ENCODE measurements at regions not wholly inside any gene's neighbourhood (a gene's known extent, or its start where the extent isn't known, plus 50 kb on each side); places are given as distances from the start of the nearest gene placed in this dataset.

- TF ChIP-seq REST (IDR thresholded peaks at IDR 0.05; ENCODE audit: insufficient replicate concordance, low read depth) (no peak), GABPA (IDR thresholded peaks at IDR 0.05; ENCODE audit: low read depth) (peak; percentile 62), SPI1 (IDR thresholded peaks at IDR 0.05; ENCODE audit: borderline replicate concordance, low read depth) (peak; percentile 58; the same call in 1 of the 2 replicates)
- no peak overlapping the region for H3K4me3 ChIP-seq (replicated peaks; ENCODE audit: insufficient read depth, low read length)
- H3K27me3 ChIP-seq (ENCODE audit: insufficient read depth, poor library complexity, severe bottlenecking): no peaks in the 10 kb centered on the region
- peak; percentile 51 to 57 for DNase-seq (ENCODE audit: low read depth in 1 of 2, low spot score in 1 of 2)
- peak overlapping the region; percentile 55 for H3K27ac ChIP-seq (replicated peaks)
Observed at GRCh38 chr13:89097994-89098393, 1426.8 kb downstream of the SLITRK5 start.

- Histone ChIP-seq H3K27me3 (ENCODE audit: insufficient read depth, poor library complexity, severe bottlenecking) (no peaks in the 10 kb centered on the region), H3K4me3 (replicated peaks; ENCODE audit: insufficient read depth, low read length) (no peak overlapping the region), H3K27ac (replicated peaks) (no peak overlapping the region)
- DNase-seq (ENCODE audit: low read depth in 1 of 2, low spot score in 1 of 2): no peak
- TF ChIP-seq REST (IDR thresholded peaks at IDR 0.05; ENCODE audit: insufficient replicate concordance, low read depth): no peak
Observed at GRCh38 chr13:89113744-89114143, 1442.6 kb downstream of the SLITRK5 start.

- TF ChIP-seq REST (IDR thresholded peaks at IDR 0.05; ENCODE audit: insufficient replicate concordance, low read depth) (no peak), GABPA (IDR thresholded peaks at IDR 0.05; ENCODE audit: low read depth) (no peak)
- no peak for DNase-seq (ENCODE audit: low read depth in 1 of 2, low spot score in 1 of 2)
- Histone ChIP-seq H3K4me3 (replicated peaks; ENCODE audit: insufficient read depth, low read length) (no peak overlapping the region), H3K27ac (replicated peaks) (no peak overlapping the region), H3K27me3 (ENCODE audit: insufficient read depth, poor library complexity, severe bottlenecking) (no peaks in the 10 kb centered on the region)
Observed at GRCh38 chr13:89115307-89115706, 1444.1 kb downstream of the SLITRK5 start.

- no peak for DNase-seq (ENCODE audit: low read depth in 1 of 2, low spot score in 1 of 2)
- TF ChIP-seq GABPA (IDR thresholded peaks at IDR 0.05; ENCODE audit: low read depth) (no peak), CTCF (IDR thresholded peaks at IDR 0.05; ENCODE audit: insufficient read depth, low read length) (no peak), REST (IDR thresholded peaks at IDR 0.05; ENCODE audit: insufficient replicate concordance, low read depth) (no peak), SPI1 (IDR thresholded peaks at IDR 0.05; ENCODE audit: borderline replicate concordance, low read depth) (no peak), POLR2AphosphoS5 (IDR thresholded peaks at IDR 0.05; ENCODE audit: low read depth) (no peak)
Observed at GRCh38 chr13:89136678-89137077, 1465.5 kb downstream of the SLITRK5 start.

More at GRCh38 chr13:89136678-89137077, 1465.5 kb downstream of the SLITRK5 start:
- Histone ChIP-seq H3K27me3 (ENCODE audit: insufficient read depth, poor library complexity, severe bottlenecking) (no peaks in the 10 kb centered on the region), H3K4me3 (replicated peaks; ENCODE audit: insufficient read depth, low read length) (no peak overlapping the region), H3K27ac (replicated peaks) (no peak overlapping the region)
